NCI-H748 (cell line): ENCODE measurements at regions not wholly inside any gene's neighbourhood (a gene's known extent, or its start where the extent isn't known, plus 50 kb on each side); places are given as distances from the start of the nearest gene placed in this dataset.

Experiments used
- DNase-seq: peaks from one replicate; lab custom pipeline; 2025; ENCODE audit not compliant: unreplicated experiment; lab: John Stamatoyannopoulos, UW

GRCh38 chr14:83470959-83471695 is 1937.5 kb upstream of the SEL1L start:
- no peak for DNase-seq

GRCh38 chr14:83473416-83474235 is 1940.0 kb upstream of the SEL1L start:
- no peak for DNase-seq

- no peak for DNase-seq
Observed at GRCh38 chr14:83478741-83479140, 1945.1 kb upstream of the SEL1L start.

- no peak for DNase-seq
Observed at GRCh38 chr14:83483063-83483462, 1949.4 kb upstream of the SEL1L start.

- no peak for DNase-seq
Observed at GRCh38 chr14:83485591-83485990, 1951.9 kb upstream of the SEL1L start.

- peak; percentile 95 for DNase-seq
Observed at GRCh38 chr14:83491091-83491490, 1957.4 kb upstream of the SEL1L start.

GRCh38 chr14:83520837-83521236 is 1987.2 kb upstream of the SEL1L start:
- no peak for DNase-seq

- DNase-seq = no peak
Observed at GRCh38 chr14:83529531-83529930, 1995.9 kb upstream of the SEL1L start.

- DNase-seq = no peak
Observed at GRCh38 chr14:83533734-83534133, 1996.2 kb upstream of the FLRT2 start.

- DNase-seq = no peak
Observed at GRCh38 chr14:83534995-83535394, 1994.9 kb upstream of the FLRT2 start.

- DNase-seq = no peak
Observed at GRCh38 chr14:83535444-83535843, 1994.5 kb upstream of the FLRT2 start.

GRCh38 chr14:83541147-83541546 is 1988.8 kb upstream of the FLRT2 start:
- DNase-seq = no peak

GRCh38 chr14:83548061-83548839 is 1981.7 kb upstream of the FLRT2 start:
- no peak for DNase-seq

GRCh38 chr14:83556065-83556464 is 1973.9 kb upstream of the FLRT2 start:
- no peak for DNase-seq

GRCh38 chr14:83556746-83557453 is 1973.0 kb upstream of the FLRT2 start:
- no peak for DNase-seq

GRCh38 chr14:83558946-83559345 is 1971.0 kb upstream of the FLRT2 start:
- DNase-seq = no peak

GRCh38 chr14:83559721-83560120 is 1970.2 kb upstream of the FLRT2 start:
- DNase-seq = no peak

GRCh38 chr14:83561261-83561660 is 1968.7 kb upstream of the FLRT2 start:
- no peak for DNase-seq

- no peak for DNase-seq
Observed at GRCh38 chr14:83566567-83566966, 1963.4 kb upstream of the FLRT2 start.

GRCh38 chr14:83568141-83568540 is 1961.8 kb upstream of the FLRT2 start:
- DNase-seq = no peak

- DNase-seq = no peak
Observed at GRCh38 chr14:83575301-83575700, 1954.6 kb upstream of the FLRT2 start.
